ENCODE measurements at regions not wholly inside any gene's neighbourhood (a gene's known extent, or its start where the extent isn't known, plus 50 kb on each side); places are given as distances from the start of the nearest gene placed in this dataset.

GRCh38 chr7:80387634-80388193, 124.2 kb downstream of the GNAT3 start:
- Histone ChIP-seq H3K9me3 (ENCODE audit: control insufficient read depth, low read length) (no peaks in the 10 kb centered on the region), H3K4me2 (ENCODE audit: low read length) (no peak overlapping the region), H3K9ac (no peak overlapping the region), H3K4me3 (ENCODE audit: low read depth, low read length) (no peak overlapping the region), H2AFZ (no peak overlapping the region), H3K4me1 (no peaks in the 10 kb centered on the region), H3K79me2 (no peaks in the 10 kb centered on the region), H3K27me3 (ENCODE audit: control insufficient read depth, insufficient read depth, low read length) (no peaks in the 10 kb centered on the region), H3K36me3 (ENCODE audit: control insufficient read depth, insufficient read depth, low read length) (no peaks in the 10 kb centered on the region), H3K27ac (no peak overlapping the region)
- no peak for TF ChIP-seq CTCF (IDR thresholded peaks at IDR 0.05)

- H2AFZ ChIP-seq, result no peak overlapping the region
- H3K27me3 ChIP-seq (ENCODE audit: control insufficient read depth, insufficient read depth, low read length), result no peaks in the 10 kb centered on the region
- H3K9me3 ChIP-seq (ENCODE audit: control insufficient read depth, low read length), result no peaks in the 10 kb centered on the region
- no peaks in the 10 kb centered on the region for H3K4me1 ChIP-seq
- H3K9ac ChIP-seq, result no peak overlapping the region
- no peak overlapping the region for H3K27ac ChIP-seq
- no peak for TF ChIP-seq CTCF (IDR thresholded peaks at IDR 0.05)
- no peak overlapping the region for H3K4me2 ChIP-seq (ENCODE audit: low read length)
- no peak overlapping the region for H3K4me3 ChIP-seq (ENCODE audit: low read depth, low read length)
- no peaks in the 10 kb centered on the region for H3K36me3 ChIP-seq (ENCODE audit: control insufficient read depth, insufficient read depth, low read length)
- no peaks in the 10 kb centered on the region for H3K79me2 ChIP-seq
Measured at GRCh38 chr7:80386686-80387085, 125.2 kb downstream of the GNAT3 start.

GRCh38 chr7:80385508-80385907, 126.4 kb downstream of the GNAT3 start:
- Histone ChIP-seq H3K9ac (no peak overlapping the region), H3K9me3 (ENCODE audit: control insufficient read depth, low read length) (no peaks in the 10 kb centered on the region)

GRCh38 chr7:80380957-80381356, 130.9 kb downstream of the GNAT3 start:
- no peak for TF ChIP-seq CTCF (IDR thresholded peaks at IDR 0.05)
- Histone ChIP-seq H3K9ac (no peak overlapping the region), H3K36me3 (ENCODE audit: control insufficient read depth, insufficient read depth, low read length) (no peaks in the 10 kb centered on the region), H3K27me3 (ENCODE audit: control insufficient read depth, insufficient read depth, low read length) (no peaks in the 10 kb centered on the region), H3K9me3 (ENCODE audit: control insufficient read depth, low read length) (no peaks in the 10 kb centered on the region), H3K27ac (no peak overlapping the region), H3K4me2 (ENCODE audit: low read length) (no peak overlapping the region), H3K4me3 (ENCODE audit: low read depth, low read length) (no peak overlapping the region), H2AFZ (no peak overlapping the region), H3K79me2 (no peaks in the 10 kb centered on the region), H3K4me1 (no peaks in the 10 kb centered on the region)

More at GRCh38 chr7:80385508-80385907, 126.4 kb downstream of the GNAT3 start:
- no peak overlapping the region for H3K4me2 ChIP-seq (ENCODE audit: low read length)
- no peaks in the 10 kb centered on the region for H3K4me1 ChIP-seq
- no peak for TF ChIP-seq CTCF (IDR thresholded peaks at IDR 0.05)
- H3K27ac ChIP-seq, result no peak overlapping the region
- no peak overlapping the region for H3K4me3 ChIP-seq (ENCODE audit: low read depth, low read length)
- H3K79me2 ChIP-seq, result no peaks in the 10 kb centered on the region
- no peaks in the 10 kb centered on the region for H3K27me3 ChIP-seq (ENCODE audit: control insufficient read depth, insufficient read depth, low read length)
- no peak overlapping the region for H2AFZ ChIP-seq
- no peaks in the 10 kb centered on the region for H3K36me3 ChIP-seq (ENCODE audit: control insufficient read depth, insufficient read depth, low read length)
